ENCODE measurements at regions not wholly inside any gene's neighbourhood (a gene's known extent, or its start where the extent isn't known, plus 50 kb on each side); places are given as distances from the start of the nearest gene placed in this dataset.

DNA sequence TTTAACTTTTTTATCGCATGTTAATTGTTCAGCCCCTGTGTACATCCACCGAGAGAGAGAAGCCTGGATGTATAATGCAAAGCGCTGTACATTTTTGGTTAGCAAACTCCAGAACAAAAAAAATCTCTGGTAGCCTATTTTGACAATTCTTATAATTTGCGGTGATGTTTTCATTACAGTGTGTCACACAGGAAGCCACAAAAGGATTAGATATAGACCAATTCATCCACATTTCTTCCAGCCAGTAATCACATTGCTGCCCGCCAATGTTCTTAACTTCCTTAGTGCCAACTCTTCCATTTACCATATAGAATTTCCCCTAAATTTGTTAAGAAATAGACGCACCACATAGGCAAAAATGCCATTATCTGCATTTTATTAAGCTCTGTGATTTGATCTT lies 435.6 kb downstream of the EFNA5 start:
- no peak for DNase-seq (ENCODE audit: low read depth, low spot score)
- no peak overlapping the region for H3K4me3 ChIP-seq (ENCODE audit: low read depth, low read length)
- TF ChIP-seq CTCF (IDR thresholded peaks at IDR 0.05; ENCODE audit: low read depth, low read length), result no peak
- in situ Hi-C loops (cut with HindIII; ENCODE audit: low sequenced_read_pairs), result no loop called here

GRCh38 chr5:107232788-107233187 lies 437.9 kb downstream of the EFNA5 start:
- TF ChIP-seq CTCF (IDR thresholded peaks at IDR 0.05; ENCODE audit: low read depth, low read length), result no peak
- no peak for DNase-seq (ENCODE audit: low read depth, low spot score)
- in situ Hi-C loops (cut with HindIII; ENCODE audit: low sequenced_read_pairs), result no loop called here
- H3K4me3 ChIP-seq (ENCODE audit: low read depth, low read length), result no peak overlapping the region

DNA sequence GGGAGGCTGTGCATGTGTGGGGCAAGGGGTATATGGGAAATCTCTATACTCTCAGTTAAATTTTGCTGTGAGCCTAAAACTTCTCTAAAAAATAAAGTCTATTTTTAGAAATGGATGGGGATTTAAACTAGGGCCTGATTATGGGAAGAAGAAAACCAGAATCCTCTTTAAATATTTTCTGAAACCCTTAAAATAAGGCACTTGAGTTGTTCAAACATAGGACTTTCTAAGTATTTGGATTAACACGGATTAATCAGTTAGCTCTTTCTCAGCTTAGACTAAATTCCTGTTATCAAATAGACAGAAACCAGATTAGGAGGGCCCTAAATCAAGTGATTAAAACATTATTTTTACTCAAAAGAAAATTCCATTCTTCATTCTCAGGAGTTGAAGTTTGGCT lies 438.4 kb downstream of the EFNA5 start:
- no peak for TF ChIP-seq CTCF (IDR thresholded peaks at IDR 0.05; ENCODE audit: low read depth, low read length)
- no peak for DNase-seq (ENCODE audit: low read depth, low spot score)
- in situ Hi-C loops (cut with HindIII; ENCODE audit: low sequenced_read_pairs), result no loop called here
- no peak overlapping the region for H3K4me3 ChIP-seq (ENCODE audit: low read depth, low read length)

DNA sequence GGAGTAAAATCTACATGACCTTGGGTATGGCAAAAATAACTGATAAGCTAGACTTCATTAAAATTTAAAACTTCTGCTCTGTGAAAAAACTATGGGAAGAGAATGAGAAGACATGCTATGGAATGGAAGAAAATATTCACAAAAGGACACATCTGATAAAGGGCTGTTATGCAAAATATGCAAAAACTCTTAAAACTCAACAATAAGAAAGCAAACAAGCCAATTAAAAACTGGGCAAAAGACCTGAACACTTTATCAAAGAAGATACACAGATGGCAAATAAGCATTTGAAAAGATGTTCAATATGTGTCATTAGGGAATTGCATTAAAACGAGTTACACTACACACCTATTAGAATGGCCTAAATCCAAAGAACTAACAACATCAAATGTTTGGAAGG lies 439.5 kb downstream of the EFNA5 start:
- no peak for DNase-seq (ENCODE audit: low read depth, low spot score)
- no peak for TF ChIP-seq CTCF (IDR thresholded peaks at IDR 0.05; ENCODE audit: low read depth, low read length)
- no peak overlapping the region for H3K4me3 ChIP-seq (ENCODE audit: low read depth, low read length)
- in situ Hi-C loops (cut with HindIII; ENCODE audit: low sequenced_read_pairs), result no loop called here

GRCh38 chr5:107230367-107230766 lies 440.4 kb downstream of the EFNA5 start:
- in situ Hi-C loops (cut with HindIII; ENCODE audit: low sequenced_read_pairs), result no loop called here
- TF ChIP-seq CTCF (IDR thresholded peaks at IDR 0.05; ENCODE audit: low read depth, low read length), result no peak
- DNase-seq (ENCODE audit: low read depth, low spot score), result no peak
- no peak overlapping the region for H3K4me3 ChIP-seq (ENCODE audit: low read depth, low read length)

GRCh38 chr5:107228226-107228625 lies 442.5 kb downstream of the EFNA5 start:
- in situ Hi-C loops (cut with HindIII; ENCODE audit: low sequenced_read_pairs), result no loop called here
- no peak for TF ChIP-seq CTCF (IDR thresholded peaks at IDR 0.05; ENCODE audit: low read depth, low read length)
- no peak for DNase-seq (ENCODE audit: low read depth, low spot score)
- no peak overlapping the region for H3K4me3 ChIP-seq (ENCODE audit: low read depth, low read length)

GRCh38 chr5:107224272-107224671 lies 446.5 kb downstream of the EFNA5 start:
- in situ Hi-C loops (cut with HindIII; ENCODE audit: low sequenced_read_pairs), result no loop called here

More at GRCh38 chr5:107224272-107224671, 446.5 kb downstream of the EFNA5 start:
- TF ChIP-seq CTCF (IDR thresholded peaks at IDR 0.05; ENCODE audit: low read depth, low read length), result no peak
- DNase-seq (ENCODE audit: low read depth, low spot score), result no peak
- H3K4me3 ChIP-seq (ENCODE audit: low read depth, low read length), result no peak overlapping the region
